ENCODE measurements at regions not wholly inside any gene's neighbourhood (a gene's known extent, or its start where the extent isn't known, plus 50 kb on each side); places are given as distances from the start of the nearest gene placed in this dataset.
"Not testable (repeated sequence)": the region's sequence is repeated elsewhere in the genome, so short reads cannot be mapped to it uniquely, and the experiment has no call there.

DNA sequence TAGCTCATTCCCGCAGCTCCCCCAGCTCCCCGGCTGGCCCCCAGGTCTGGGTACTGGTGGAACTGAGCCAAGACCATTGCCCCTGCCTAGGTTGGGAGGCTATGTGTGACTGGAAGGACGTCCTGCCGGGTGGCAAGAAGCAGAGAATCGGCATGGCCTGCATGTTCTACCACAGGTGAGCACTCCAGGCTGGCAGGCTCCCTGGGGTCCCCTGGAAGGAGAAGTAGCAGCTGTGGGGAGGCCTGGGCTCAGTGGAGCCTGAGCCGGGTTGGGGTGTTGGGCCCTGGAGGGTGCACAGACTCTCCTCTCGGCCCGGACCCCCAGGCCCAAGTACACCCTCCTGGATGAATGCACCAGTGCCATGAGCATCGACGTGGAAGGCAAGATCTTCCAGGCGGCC lies 202.6 kb downstream of the CCT8L2 start:
- DNase-seq (ENCODE audit: low read depth, low spot score); intact Hi-C loops (cut with micrococcal nuclease; ENCODE audit: unreplicated experiment); POLR2A ChIA-PET; H2AFZ ChIP-seq (ENCODE audit: control insufficient read depth, low read depth, low read length); FAIRE-seq; H3K4me1 ChIP-seq (ENCODE audit: control insufficient read depth, insufficient read depth, low read length); H3K27ac ChIP-seq (ENCODE audit: control insufficient read depth, insufficient read depth); H3K9me3 ChIP-seq (replicated peaks; ENCODE audit: control insufficient read depth, insufficient read depth, low read length); H3K27me3 ChIP-seq (replicated peaks in 1 of 2; ENCODE audit: control insufficient read depth in 2 of 2, insufficient read depth in 2 of 2, low read length in 1 of 2); RAD21 ChIA-PET (ENCODE audit: unreplicated experiment); H3K9ac ChIP-seq (ENCODE audit: control insufficient read depth, insufficient read depth, low read length); H3K4me2 ChIP-seq (ENCODE audit: control insufficient read depth, insufficient read depth); H3K79me2 ChIP-seq (ENCODE audit: control insufficient read depth, insufficient read depth, low read length); H3K36me3 ChIP-seq (ENCODE audit: control insufficient read depth in 2 of 2, insufficient read depth in 2 of 2, low read length in 1 of 2); CTCF ChIA-PET; H4K20me1 ChIP-seq (ENCODE audit: control insufficient read depth, insufficient read depth); in situ Hi-C loops (cut with MboI); BruUV-seq (replicated peaks); SMC1A ChIA-PET (ENCODE audit: uncharacterized antibody, unreplicated experiment); H3K4me3 ChIP-seq; ATAC-seq: not testable (repeated sequence)
- 12% methylated on average over 3 of the region's 11 CpGs for WGBS (ENCODE audit: insufficient coverage, insufficient replicate concordance, low lambda C conversion rate, missing lambda C conversion rate)

GRCh38 chr22:16389256-16389655 lies 203.4 kb downstream of the CCT8L2 start:
- FAIRE-seq; ATAC-seq; H3K4me3 ChIP-seq; H2AFZ ChIP-seq (ENCODE audit: control insufficient read depth, low read depth, low read length); H3K27me3 ChIP-seq (replicated peaks in 1 of 2; ENCODE audit: control insufficient read depth in 2 of 2, insufficient read depth in 2 of 2, low read length in 1 of 2); H3K27ac ChIP-seq (ENCODE audit: control insufficient read depth, insufficient read depth); H3K9ac ChIP-seq (ENCODE audit: control insufficient read depth, insufficient read depth, low read length); in situ Hi-C loops (cut with MboI); intact Hi-C loops (cut with micrococcal nuclease; ENCODE audit: unreplicated experiment); POLR2A ChIA-PET; H3K4me2 ChIP-seq (ENCODE audit: control insufficient read depth, insufficient read depth); SMC1A ChIA-PET (ENCODE audit: uncharacterized antibody, unreplicated experiment); BruUV-seq (replicated peaks); H3K79me2 ChIP-seq (ENCODE audit: control insufficient read depth, insufficient read depth, low read length); CTCF ChIA-PET; RAD21 ChIA-PET (ENCODE audit: unreplicated experiment); H4K20me1 ChIP-seq (ENCODE audit: control insufficient read depth, insufficient read depth); H3K4me1 ChIP-seq (ENCODE audit: control insufficient read depth, insufficient read depth, low read length); DNase-seq (ENCODE audit: low read depth, low spot score); H3K36me3 ChIP-seq (ENCODE audit: control insufficient read depth in 2 of 2, insufficient read depth in 2 of 2, low read length in 1 of 2); H3K9me3 ChIP-seq (replicated peaks; ENCODE audit: control insufficient read depth, insufficient read depth, low read length): not testable (repeated sequence)
- 19% methylated on average over 12 of the region's 12 CpGs for WGBS (ENCODE audit: insufficient coverage, insufficient replicate concordance, low lambda C conversion rate, missing lambda C conversion rate)

GRCh38 chr22:16388616-16389015 lies 204.0 kb downstream of the CCT8L2 start:
- H3K4me1 ChIP-seq (ENCODE audit: control insufficient read depth, insufficient read depth, low read length); POLR2A ChIA-PET; BruUV-seq (replicated peaks); ATAC-seq; H3K36me3 ChIP-seq (ENCODE audit: control insufficient read depth in 2 of 2, insufficient read depth in 2 of 2, low read length in 1 of 2); FAIRE-seq; DNase-seq (ENCODE audit: low read depth, low spot score); H3K79me2 ChIP-seq (ENCODE audit: control insufficient read depth, insufficient read depth, low read length); H2AFZ ChIP-seq (ENCODE audit: control insufficient read depth, low read depth, low read length); H4K20me1 ChIP-seq (ENCODE audit: control insufficient read depth, insufficient read depth); H3K4me2 ChIP-seq (ENCODE audit: control insufficient read depth, insufficient read depth); H3K27ac ChIP-seq (ENCODE audit: control insufficient read depth, insufficient read depth); SMC1A ChIA-PET (ENCODE audit: uncharacterized antibody, unreplicated experiment); H3K9me3 ChIP-seq (replicated peaks; ENCODE audit: control insufficient read depth, insufficient read depth, low read length); RAD21 ChIA-PET (ENCODE audit: unreplicated experiment); in situ Hi-C loops (cut with MboI); H3K4me3 ChIP-seq; intact Hi-C loops (cut with micrococcal nuclease; ENCODE audit: unreplicated experiment); CTCF ChIA-PET; H3K27me3 ChIP-seq (replicated peaks in 1 of 2; ENCODE audit: control insufficient read depth in 2 of 2, insufficient read depth in 2 of 2, low read length in 1 of 2); H3K9ac ChIP-seq (ENCODE audit: control insufficient read depth, insufficient read depth, low read length): not testable (repeated sequence)
- WGBS (ENCODE audit: insufficient coverage, insufficient replicate concordance, low lambda C conversion rate, missing lambda C conversion rate) = 44% methylated on average over 5 of the region's 12 CpGs

DNA sequence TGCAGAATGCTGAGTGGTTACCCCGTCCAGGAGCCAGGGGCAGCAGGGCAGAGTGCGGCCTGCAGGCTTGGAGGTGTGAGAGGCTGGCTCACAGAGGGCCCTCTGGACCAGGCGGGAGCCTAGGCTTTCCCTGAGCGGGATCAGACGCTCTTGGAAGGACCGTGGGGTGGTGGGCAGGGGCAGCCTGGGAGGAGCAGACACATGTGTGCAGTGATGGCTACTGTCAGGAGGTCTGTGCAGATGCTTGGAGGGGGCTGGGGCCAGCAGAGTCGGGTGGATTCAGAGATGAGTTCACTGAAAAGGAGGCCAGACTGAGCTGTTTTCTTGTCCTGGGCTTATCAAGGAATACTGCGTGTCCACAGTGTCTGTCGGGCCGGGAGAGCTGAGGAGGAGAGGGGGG lies 204.5 kb downstream of the CCT8L2 start:
- H3K4me3 ChIP-seq; SMC1A ChIA-PET (ENCODE audit: uncharacterized antibody, unreplicated experiment); H3K9me3 ChIP-seq (replicated peaks; ENCODE audit: control insufficient read depth, insufficient read depth, low read length); H3K36me3 ChIP-seq (ENCODE audit: control insufficient read depth in 2 of 2, insufficient read depth in 2 of 2, low read length in 1 of 2); FAIRE-seq; H3K79me2 ChIP-seq (ENCODE audit: control insufficient read depth, insufficient read depth, low read length); intact Hi-C loops (cut with micrococcal nuclease; ENCODE audit: unreplicated experiment); H2AFZ ChIP-seq (ENCODE audit: control insufficient read depth, low read depth, low read length); H3K4me1 ChIP-seq (ENCODE audit: control insufficient read depth, insufficient read depth, low read length); H4K20me1 ChIP-seq (ENCODE audit: control insufficient read depth, insufficient read depth); H3K4me2 ChIP-seq (ENCODE audit: control insufficient read depth, insufficient read depth); H3K27ac ChIP-seq (ENCODE audit: control insufficient read depth, insufficient read depth); in situ Hi-C loops (cut with MboI); BruUV-seq (replicated peaks); ATAC-seq; RAD21 ChIA-PET (ENCODE audit: unreplicated experiment); CTCF ChIA-PET; H3K27me3 ChIP-seq (replicated peaks in 1 of 2; ENCODE audit: control insufficient read depth in 2 of 2, insufficient read depth in 2 of 2, low read length in 1 of 2); H3K9ac ChIP-seq (ENCODE audit: control insufficient read depth, insufficient read depth, low read length); POLR2A ChIA-PET; DNase-seq (ENCODE audit: low read depth, low spot score): not testable (repeated sequence)
- 27% methylated on average over 7 of the region's 10 CpGs for WGBS (ENCODE audit: insufficient coverage, insufficient replicate concordance, low lambda C conversion rate, missing lambda C conversion rate)

Data from GM12878 (cell line).